ENCODE measurements at regions not wholly inside any gene's neighbourhood (a gene's known extent, or its start where the extent isn't known, plus 50 kb on each side); places are given as distances from the start of the nearest gene placed in this dataset.

DNA sequence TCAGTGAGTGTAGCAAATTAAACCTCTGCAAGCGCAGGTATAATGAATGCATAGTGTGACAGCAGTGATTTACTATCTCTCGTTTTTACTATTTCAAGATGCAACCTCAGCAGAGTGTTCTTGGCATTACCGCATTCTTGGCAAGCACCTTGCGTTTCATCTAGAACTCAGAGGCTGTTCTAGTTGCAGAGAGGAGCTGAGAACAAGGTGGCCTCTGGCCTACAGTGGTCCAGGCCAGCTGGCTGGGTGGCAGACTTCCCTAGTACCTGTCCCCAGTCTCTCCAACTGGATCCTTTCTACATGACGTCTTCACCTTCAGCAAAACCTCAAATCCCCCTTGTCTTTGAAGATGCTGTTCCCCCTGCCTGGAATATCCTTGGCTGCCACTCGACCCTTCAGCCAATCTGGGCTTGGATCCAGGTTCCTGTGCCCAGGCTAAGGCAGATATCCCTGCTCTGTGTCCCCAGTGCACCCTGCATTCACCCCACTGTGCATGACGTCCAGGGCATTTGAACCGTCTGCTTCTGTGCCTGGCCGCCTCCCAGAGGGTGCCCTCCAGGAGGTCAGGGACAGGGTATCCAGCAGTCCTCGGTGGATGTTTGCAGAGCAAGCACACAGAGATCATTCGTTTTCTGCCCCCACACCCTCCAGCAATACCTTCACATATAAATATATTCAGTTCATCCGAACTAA, 120.4 kb upstream of the CPEB4 start:
- DNase-seq: no peak

DNA sequence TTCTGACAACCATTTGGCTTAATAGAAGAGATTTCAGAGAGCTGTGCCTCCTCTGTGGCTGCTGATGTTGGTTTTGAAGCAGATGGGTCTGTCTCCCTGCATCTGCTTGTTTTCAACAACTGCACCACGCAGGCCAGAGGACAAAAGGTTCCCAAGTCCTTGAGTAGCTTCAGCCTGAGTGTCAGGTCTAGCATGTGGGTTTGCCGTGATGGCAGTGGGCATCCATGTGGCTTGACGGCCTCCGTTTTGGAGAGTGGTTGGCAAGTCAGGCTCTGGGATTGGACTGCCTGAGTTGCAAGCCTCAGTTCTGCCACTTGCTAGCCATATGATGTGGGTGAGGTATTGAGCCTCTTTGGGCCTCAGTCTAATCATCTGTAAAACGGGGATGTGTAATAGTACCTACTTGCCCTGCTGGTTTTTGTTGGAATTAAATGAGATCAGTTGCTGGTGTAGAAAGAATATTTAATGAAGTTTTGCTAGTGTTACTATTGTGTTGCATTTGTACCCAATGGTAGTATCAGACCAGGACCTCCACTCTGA, 119.8 kb upstream of the CPEB4 start:
- no peak for DNase-seq

DNA sequence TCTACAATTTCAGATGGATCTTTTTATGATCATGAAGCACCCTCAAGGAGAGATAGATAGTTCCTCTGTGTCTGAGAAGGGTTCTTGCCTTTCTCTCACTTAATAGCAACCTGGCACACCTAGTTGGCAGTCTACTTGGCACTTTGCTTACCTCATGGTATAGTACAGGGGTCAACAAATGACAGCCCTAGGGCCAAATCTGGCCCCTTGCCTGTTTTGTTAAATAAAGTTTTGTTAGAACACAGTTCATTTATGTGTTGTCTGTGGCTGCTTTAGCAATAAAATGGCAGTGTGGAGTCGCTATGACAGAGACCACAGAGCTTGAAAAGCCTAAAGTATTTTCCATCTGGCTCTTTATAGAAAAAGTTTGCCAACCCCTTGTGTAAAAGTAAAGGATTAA, 119.3 kb upstream of the CPEB4 start:
- no peak for DNase-seq

DNA sequence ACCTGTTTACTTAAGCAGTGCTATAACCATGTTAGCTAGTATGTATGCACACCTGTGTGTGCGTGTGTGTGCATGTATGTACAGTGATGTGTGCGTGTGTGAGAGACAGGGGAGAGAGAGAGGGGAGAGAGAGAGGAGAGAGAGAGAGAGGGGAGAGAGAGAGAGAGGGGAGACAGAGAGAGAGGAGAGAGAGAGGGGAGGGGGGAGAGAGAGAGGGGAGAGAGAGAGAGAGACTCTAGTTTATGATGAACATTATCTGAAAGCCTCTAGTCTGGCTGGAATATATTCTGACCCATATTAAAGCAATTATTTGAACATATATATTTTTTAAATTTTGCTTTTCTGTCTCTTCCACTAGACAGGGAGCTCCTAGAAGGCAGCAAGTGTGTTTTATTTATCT, 117.5 kb upstream of the CPEB4 start:
- no peak for DNase-seq

DNA sequence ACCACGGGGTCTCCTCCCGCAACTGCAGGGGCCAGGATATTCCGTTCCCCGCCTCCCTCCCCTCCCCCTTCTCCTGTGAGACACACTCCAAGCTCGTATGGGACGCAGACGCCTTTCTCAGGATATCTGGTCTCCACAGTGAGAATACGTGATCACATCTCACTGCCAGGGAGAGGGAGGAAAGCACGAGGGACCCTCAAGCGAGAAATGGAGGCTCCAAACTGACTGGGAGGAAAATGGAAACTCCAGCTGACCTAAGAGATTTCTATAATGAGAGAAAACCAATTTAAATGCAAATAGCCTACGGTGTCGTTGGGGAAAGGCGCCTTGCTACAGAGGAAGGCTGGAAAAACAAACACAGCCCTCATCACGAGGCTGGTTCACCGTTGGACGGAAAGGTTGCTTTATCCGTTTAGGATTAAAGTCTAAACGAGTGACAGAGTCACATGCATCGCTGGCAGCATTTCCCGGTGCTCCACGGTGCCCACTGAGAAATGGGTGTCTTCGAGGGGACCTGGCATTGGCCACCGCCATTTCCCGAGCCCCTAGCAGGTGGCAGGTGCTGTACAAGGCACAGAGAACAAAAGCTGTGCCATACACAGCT, 116.9 kb upstream of the CPEB4 start:
- DNase-seq: no peak

DNA sequence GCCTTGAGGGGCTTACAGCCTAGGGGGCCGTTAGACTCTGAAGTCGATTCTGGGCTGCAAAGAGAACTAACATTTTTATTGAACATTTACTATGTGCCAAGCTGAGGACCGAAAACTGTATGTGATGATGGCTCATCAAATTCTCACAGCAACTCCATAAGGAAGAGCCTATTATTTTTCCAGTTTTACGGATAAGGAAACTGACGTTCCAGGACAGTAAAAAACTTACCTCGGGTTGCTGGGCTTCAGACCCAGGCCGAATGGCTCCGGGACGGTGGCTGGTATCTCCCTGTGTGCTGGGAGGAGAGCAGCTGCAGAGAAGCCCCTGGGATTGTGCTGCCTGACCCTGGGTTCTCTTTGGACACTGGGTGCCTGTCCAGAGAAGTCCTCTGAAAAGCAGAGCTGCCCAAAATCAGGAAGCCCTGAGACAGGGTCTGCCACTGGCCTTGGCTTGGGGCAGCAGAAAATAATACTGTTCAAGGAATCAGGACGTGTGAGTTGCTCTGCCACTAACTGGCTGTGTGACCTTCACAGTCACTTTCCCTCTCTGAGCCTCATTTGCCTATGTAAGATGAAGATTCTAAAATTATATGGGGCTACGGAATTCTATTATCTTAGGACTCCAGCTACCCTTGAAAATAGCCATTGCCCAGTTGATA, 116.3 kb upstream of the CPEB4 start:
- no peak for DNase-seq

DNA sequence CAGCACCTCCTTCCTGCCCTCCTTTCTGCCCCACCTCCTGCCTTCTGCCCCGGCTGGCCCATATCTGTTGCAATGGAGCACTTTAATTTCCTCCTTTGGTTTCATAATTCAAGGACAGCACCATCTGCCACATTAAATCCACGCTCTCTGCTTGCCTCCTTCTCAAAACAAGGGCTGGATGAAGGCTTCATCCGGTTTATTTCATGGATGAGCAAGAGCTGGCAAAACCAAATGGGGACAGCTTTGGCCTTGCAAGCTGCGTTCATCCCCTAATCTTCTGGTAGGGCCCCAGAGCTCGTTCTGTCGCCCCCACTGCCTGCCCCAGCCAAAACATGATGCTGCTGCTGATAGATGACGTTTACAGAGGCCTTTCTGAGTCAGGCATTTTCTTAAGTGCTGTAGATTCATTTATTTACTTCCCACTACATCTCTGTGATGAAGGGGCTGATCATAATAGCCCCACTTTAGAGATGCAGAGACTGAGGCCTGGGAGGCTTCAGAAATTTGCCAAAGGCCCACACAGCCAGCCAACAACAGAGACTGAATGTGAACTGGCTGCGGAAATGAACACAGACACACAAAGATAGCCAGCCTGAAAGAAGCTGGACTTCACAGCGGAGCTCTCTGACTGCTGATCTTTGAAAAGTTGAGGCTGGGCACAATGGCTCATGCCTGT, 115.6 kb upstream of the CPEB4 start:
- DNase-seq: no peak

DNA sequence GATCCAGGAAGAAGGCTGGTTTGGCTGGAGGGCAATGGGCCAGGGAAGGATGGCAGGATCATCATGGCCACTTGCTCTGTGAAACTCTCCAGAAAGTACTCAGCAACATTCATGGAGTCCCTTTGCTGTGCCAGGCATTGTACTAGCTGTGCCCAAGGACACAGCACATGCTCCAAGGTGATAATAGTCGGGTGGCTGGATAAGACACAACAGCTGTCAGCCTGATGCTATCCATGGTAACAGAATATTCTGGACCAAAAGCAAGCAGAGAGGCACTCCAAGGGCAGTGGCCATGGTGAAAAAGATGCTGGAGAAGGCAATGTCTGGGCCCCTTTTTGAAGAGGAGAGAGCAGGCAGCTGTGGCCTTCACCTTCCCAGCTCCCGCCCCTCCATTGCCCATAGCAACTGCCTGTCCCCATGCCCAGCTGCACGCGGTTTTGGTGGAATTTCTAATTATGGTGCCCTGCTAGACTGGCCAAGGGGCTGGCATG, 113.8 kb upstream of the CPEB4 start:
- DNase-seq: no peak

DNA sequence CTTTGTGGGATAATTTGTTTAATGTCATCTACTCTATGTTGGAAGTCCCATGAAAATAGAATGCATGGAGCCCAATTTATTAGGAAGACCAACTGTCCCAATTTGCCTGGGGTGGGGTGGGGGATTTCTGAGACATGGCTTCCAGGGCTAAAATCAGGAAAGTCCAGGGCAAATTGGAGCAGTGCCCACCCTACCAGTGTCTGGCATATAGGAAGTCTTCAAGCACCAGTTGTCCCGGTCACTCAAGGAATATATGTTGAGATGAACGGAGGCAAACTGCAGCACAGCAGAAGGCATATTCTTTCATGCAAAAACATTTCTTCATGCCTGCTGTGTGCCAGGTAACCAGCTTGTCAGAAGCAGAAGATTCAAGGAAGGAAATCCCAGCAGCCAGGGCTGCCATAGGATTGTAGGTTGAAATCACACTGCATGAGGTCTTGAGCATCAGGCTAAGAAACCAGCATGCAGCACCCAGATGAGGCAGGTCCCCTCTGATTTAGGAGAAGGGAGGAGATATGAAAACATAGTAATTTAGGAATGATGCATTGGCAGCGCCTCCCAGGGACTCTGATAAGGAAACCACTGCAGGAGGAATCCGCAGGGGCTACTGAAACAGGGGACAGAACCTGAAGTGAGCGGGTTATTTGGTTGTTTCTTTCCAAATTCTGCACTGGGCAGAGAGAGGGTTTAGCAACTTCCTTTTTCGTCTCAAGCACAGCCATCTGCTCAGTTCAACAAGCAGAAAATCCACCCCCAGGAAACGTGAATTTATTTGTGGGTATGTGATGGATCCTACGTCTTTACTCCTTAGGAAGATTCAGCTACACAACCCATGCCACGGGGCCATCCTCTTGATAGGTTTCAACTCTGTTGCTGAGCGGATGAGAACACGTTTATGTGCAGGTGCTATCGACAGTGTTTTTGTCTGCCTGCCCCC, 112.6 kb upstream of the CPEB4 start:
- no peak for DNase-seq

DNA sequence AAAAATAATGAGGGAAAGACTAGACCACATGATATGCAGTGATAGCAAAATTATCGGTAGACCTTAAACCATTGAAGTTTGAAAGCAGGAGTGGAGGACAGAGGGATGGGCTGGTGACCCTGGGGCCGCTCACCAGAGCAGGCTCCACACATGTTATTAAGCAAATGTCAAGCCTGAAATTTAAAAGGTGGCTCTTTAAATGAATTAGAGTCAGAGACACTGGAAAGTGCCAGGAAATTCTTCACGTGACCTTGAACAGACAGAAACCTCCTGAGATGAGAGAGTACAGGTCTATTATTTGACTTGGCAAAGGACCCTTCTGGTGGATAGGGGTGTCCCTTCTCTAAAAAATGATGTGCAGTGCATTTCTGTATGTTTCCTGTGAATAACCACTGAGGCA, 111.0 kb upstream of the CPEB4 start:
- DNase-seq: no peak

DNA sequence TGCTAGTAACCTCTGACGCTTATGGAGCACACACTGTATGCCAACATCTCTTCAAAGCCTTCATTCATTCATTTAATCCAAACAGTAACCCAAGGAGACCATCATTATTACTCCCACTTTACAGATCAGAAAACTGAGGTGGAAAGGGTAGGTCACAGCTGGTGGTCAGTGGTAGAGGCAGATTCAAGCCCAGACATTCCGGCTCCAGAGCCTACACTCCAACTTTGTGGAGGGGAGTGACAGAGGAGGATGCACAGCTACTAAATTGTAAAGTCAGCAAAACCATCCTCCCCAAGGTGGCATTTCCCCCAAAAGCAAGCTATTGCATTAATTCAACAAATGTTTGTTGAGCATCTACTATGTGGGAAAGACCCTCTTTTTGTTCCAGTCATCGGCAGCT, 110.5 kb upstream of the CPEB4 start:
- no peak for DNase-seq

DNA sequence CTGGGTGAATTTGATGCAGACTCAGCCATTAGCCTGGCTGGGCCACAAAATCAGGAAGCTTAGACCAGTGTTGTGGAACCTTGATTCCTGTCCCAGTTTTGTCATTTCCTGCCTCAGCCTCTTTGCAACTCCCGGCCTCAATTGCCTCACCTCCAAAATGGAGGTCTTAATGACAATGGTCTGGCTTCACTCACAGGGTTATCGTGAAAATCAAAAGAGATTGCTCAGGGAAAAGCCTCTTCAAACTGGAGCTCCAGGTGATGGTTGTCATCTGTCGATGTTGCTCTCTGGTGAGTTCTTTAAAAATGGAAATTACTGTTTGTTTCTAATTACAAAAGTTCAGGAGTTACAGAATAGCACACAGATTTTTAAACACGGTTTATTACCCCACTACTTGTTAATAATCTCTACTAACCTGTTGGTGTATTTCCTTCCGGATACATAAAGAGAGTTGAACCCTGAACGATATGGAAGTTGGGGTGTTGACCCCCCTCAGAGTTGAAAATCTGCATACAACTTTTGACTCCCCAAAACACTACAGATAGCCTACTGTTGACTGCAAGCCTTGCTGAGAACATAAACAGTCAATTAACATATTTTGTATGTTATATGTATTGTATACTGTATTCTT, 109.9 kb upstream of the CPEB4 start:
- DNase-seq: no peak

DNA sequence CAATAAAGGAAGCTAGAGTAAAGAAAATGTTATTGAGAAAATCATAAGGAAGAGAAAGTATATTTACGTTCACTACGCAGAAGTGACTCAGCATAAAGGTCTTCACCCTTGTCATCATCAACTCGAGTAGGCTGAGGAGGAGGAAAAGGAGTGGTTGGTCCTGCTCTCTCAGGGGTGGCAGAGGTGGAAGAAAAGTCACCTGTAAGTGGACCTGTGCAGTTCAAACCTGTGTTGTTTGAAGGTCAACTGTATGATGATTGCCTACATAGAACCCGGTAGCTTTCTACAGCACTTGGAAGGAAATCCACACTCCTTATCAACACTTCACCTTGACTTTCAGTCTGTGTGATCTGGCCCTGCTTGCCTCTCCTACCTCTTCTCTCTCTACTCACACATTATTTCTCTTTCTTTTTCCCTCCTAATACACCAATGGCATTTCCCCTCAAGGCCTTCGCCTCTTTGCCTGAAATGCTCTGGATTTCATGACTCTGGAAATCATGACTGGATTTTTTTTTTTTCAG, 109.3 kb upstream of the CPEB4 start:
- DNase-seq: no peak

DNA sequence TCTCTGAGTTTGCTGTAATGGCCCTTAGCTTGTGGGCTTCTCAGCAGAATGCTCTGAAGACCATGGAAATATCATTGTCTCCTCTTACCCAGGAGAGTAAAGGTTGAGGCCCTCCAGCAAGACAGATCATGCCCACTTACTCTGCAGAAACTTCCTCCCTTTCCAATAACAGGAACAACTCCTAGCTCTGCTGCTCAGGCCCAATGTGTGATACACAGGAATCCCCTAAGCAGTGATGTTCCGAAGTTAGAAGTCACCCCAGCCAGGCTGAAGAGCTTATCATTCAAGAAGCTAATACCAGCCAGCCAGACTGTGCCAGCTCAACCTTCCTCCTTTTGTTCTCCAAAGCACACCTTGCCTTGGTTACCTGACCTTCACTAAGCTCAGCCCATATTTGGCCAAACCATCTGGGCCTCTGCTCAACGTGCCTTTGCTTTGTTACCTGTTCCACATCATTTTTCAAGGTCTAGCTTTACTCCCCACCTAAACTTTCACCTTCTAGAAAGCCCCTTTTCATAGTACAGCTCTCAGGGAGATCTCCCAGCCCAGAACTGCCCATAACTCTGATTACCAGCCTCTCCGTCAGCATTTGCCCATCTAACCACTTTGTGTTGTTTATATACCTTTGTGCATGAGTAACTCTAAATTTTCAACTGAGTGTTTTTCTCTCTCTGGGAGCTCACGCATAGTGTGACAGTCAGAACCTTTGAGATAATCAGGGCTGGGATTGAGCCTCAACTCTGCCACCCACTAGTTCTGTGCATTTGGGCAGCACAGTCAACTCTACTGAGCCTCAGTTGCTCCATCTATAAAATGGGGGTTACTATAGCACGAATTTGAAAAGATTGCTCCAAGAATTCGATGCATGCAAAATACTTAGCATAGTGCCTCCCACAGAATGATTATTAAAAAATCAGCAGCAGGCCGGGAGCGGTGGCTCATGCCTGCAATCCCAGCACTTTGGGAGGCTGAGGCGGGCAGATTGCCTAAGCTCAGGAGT, 107.6 kb upstream of the CPEB4 start:
- DNase-seq: no peak

DNA sequence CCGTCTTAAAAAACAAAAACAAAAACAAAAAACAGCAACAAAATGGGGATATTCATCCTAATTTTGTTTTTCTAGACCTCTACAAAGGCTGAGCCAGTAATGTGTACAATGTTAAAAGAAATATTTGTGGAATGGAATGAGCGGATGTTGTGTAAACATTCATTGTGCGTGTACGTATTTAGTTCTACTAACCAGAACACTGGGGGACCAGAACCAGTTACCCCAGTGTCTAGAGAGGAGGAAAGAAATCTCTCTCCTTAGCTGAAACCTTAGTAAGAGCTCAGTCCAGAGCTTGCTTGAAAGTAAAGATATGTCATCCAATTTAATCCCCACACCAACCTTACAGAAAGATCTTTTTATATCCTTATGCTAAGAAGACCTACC, 106.7 kb upstream of the CPEB4 start:
- DNase-seq: no peak

DNA sequence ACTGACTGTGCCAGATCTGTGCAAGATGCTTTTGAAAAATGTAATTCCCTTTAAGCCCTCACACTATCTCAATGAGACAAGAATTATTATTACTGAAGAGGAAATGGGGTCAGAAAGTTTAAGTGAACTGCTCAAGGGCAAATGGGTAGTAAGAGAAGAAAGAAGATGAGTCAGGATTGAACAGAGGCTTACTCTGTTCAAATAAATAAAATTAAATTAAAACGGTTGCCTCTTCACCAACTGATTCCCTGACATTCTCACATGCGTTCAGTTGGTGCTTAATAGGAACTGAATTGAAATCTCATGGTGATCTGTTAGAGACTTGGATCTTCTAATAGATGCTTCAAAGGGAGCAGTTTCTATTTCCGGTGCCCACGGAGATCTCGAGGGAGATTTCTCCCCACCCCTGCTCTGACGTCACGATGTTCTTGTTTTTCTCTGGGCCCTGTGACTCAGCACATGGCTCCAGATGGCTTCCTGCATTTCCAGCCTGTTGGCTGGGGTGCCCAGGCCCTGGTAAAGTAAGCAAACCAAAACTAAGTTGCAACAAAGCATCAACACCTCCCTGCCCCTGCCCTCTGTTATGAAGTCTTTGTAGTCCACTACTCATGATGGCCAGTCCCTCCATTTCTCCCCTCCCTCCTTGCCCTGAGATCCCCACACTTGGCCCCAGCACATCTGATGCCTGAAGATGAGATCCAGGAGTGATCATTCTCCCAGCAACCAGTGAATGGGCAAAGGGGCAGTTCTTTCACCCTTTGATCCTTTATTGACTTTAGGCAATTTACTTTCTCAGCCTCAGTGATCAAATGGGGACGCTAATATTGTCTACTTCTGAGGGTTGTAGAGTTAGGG, 106.1 kb upstream of the CPEB4 start:
- peak; percentile 71 for DNase-seq

DNA sequence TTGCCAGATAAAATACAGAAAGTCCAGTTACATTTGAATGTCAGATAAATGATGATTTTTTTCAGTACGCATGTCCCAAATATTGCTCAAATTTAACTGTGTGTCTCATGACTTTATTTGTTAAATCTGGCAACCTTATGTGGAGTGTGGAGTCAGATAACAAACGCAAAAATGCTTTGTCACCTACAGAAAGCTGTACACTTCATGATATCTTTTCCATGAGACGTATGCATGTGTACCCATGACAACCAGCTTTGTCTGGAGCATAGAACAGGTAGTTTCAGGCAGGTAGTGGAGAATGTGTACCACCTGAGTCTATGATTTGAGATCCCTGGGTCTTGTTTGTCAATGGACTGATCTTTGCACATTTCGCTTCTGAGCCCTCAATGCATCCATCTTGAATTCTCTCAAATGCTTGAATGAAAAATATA, 105.5 kb upstream of the CPEB4 start:
- DNase-seq: no peak

DNA sequence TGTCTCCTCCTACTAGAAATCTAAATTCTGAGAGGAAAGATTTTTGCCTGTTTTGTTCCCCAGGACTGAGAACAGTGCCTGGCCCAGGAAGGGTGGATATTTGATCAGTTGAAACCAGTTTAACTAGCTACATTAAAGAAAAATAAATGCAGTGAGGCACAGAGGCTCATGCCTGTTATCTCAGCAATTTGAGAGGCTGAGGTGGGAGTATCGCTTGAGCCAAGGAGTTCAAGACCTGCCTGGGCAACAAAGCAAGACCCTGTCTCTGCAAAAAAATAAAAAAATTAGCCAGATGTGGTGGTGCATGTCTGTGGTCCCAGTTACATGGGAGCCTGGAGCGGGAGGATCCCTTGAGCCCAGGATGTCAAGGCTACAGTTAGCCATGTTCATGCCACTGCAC, 104.8 kb upstream of the CPEB4 start:
- DNase-seq: no peak

DNA sequence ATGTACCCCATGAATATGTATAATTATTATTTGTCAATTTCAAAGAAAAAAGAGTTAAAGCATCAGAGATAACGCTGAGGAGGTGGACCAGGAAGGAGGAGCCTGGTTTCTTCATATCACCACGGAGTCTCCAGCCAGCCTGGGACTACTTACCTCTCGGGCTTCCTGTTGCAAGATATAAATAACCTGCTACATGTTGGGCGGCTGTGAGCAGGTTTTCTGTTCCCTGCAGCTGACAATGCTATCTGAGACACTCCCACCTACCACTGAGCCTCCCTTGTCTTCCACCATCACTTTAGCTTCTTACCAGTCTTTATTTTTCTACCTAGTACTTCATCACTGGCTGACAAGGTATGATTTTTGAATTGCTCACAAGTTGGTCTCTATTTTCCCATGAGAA, 102.7 kb upstream of the CPEB4 start:
- no peak for DNase-seq
